DMS153 treated with DMSO at 0.1 percent for 48 hours (cell line): ENCODE measurements at regions not wholly inside any gene's neighbourhood (a gene's known extent, or its start where the extent isn't known, plus 50 kb on each side); places are given as distances from the start of the nearest gene placed in this dataset.
"Not testable (repeated sequence)": the region's sequence is repeated elsewhere in the genome, so short reads cannot be mapped to it uniquely, and the experiment has no call there.

Source experiments
- DNase-seq: peaks from one replicate; lab custom pipeline; 2025; ENCODE audit not compliant: unreplicated experiment; lab: John Stamatoyannopoulos, UW

- no peak for DNase-seq
Measured at GRCh38 chr13:80823472-80823871, 482.5 kb upstream of the SPRY2 start.

- no peak for DNase-seq
Measured at GRCh38 chr13:80821466-80821865, 480.5 kb upstream of the SPRY2 start.

DNA sequence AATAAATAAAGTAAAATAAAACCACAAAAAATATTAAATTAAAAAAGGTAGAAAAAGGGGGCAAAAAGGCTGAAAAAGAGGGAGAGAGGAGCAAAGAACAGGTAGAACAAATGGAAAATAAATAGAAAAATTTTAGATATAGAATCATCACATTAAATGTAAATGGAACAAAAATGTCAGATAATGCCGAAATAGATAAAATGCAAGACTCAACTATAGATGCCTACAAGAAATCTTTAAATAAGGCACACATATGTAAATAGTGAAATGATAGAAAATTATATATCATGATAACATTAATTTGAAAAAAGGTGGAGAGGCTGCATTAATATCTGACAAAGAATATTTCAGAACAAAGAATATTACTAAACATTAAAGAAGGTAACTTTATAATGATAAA is 477.1 kb upstream of the SPRY2 start:
- no peak for DNase-seq

DNA sequence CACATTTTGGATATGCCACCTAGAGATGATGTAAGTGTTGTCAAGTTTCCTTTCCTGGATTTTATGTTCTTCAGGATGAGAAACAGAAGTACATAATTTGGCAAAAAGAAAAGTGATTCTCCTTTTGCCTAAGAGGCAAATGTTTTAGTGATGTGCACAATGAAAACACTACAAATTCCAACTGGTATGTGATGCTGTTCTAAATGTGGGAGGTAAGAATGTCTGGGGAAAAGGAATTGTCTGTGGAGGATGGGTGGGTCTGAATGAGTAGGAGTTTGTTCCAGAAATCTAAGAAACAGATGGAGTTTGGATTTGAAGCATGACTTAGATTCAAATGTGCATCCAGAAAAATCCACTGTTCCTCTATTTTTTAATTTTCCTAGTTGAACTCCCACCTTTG is 473.6 kb upstream of the SPRY2 start:
- no peak for DNase-seq

GRCh38 chr13:80810294-80810693 is 469.4 kb upstream of the SPRY2 start:
- DNase-seq: not testable (repeated sequence)

GRCh38 chr13:80802946-80803345 is 462.0 kb upstream of the SPRY2 start:
- DNase-seq: no peak

GRCh38 chr13:80798576-80799133 is 457.7 kb upstream of the SPRY2 start:
- no peak for DNase-seq

GRCh38 chr13:80787604-80788003 is 446.7 kb upstream of the SPRY2 start:
- DNase-seq: no peak

- DNase-seq: no peak
Measured at GRCh38 chr13:80783926-80784565, 443.1 kb upstream of the SPRY2 start.

GRCh38 chr13:80782441-80782840 is 441.5 kb upstream of the SPRY2 start:
- DNase-seq: no peak

- DNase-seq: no peak
Measured at GRCh38 chr13:80778297-80778696, 437.4 kb upstream of the SPRY2 start.

DNA sequence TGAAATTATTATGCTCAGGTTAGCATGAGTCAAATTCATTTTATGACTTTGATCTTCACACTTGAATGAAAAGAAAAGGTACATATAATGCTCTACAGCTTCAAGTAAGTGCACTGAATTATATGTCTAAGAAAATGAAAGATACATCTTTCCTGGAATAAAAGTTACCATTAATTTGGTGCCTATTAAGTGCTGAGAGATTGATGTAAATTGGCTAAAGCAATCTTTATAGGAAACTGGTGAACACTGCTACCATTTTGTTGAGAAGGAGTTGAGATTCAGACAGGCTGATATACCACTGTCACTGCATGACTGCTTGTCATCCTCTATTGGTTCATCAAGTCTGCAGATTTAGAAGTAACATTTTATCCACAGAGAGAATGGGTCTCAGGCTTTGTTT is 416.8 kb upstream of the SPRY2 start:
- DNase-seq: no peak

DNA sequence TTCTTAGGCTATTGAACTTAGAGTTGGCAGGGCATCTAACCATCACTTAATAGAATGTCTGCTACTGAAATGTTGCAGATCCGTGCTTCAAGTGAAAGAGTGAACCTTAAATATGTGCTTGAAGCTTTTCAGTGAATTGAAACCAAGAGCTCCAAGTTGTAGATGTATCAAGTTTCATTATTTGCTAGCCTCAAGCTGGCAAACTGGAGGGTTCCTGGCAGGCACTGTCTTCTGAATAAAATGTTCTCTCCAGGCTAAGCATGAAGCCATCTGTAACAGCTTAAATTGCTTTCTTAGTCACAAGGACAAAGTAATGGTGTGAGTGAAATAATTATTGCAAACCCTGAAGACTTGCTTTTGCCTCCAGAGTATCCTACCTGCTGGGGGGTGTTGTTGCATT is 415.0 kb upstream of the SPRY2 start:
- no peak for DNase-seq

DNA sequence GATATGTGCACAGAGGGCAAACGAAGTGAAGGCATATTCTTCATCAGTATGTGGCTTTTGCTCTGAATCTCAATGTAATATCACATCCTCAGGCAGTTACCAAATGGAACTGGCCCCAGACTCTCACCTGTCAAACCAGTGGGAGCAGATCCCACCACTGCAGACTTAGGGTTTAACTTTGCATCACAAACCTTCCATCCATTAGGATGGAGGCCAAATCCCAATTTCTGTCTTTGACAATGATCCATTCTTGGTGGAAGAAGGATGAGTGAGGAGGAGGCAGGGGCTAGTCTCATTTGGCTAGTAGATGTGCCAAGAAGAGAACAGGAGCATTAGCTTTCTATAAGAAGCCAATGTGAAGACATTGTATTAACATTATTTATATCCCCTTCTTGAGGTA is 413.5 kb upstream of the SPRY2 start:
- no peak for DNase-seq

DNA sequence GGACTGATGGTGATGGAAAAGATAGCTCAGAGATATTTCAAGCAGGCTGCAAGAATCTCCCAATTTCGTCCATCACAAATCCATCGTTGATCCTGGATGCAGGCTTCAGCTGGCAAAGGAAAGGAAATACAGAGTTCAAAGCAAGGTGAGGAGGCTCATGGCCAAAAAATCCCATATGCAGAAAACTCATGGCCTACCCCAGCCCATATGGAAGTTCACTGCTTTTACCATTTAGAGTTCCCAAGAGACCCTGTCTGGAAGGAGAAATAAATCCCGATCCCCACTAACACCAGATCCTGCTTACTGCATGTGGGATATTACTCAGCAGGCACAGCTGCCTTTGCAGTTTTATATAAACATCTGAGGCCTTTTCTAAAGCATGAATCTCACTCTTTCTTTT is 412.9 kb upstream of the SPRY2 start:
- DNase-seq: no peak

GRCh38 chr13:80751854-80752253 is 410.9 kb upstream of the SPRY2 start:
- no peak for DNase-seq

DNA sequence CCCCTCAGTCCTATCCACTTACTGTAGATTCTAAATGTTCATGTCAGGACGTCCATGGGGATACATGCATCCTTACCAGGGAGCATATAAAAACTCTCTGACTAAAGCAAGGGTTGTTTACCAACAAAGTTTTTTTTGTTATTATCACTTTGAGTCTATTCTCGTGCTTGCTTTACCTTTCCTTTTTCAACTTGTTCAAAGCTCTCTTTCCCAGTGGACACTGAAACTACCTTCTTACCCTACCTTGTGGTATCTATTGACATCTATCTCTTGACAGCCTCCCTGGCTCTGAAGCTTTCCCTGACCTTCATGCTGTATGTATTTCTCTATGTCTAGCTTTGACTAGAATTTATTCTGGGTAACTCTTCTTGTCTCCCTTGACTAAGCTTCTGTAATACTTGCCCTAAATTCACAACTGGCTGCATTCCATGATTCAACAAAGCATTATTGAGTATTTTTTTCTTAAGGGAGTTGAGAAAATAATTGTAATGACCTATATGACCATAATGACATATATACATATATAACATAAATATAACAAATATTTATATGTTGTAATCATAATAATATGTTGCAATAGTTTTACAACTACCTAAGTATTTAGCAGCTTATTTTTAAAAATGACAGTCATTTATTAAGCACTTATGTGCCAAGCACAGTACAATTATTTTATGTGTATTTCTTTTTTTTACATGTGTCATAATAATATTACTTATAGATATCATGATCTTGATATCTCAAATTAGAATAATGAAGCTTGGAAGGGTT is 403.4 kb upstream of the SPRY2 start:
- no peak for DNase-seq

DNA sequence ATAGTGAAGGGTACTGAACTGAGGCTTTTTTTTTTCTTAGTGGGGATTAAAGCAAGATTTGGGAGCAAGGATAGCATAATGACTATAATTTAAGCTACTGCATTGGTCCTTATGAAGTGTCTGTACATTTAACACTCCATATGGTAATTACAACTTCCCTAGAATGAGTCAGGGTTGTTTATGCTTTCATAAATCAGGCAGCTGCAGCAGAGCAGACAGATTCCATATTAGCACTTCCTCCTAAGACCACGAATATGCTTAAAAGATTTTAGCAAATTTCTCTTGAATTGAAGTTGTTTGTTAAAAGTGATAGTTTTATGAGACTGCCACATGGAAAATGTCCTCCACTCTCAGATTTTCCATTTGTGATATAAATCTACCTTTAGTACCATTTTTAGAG is 401.1 kb upstream of the SPRY2 start:
- no peak for DNase-seq

- no peak for DNase-seq
Measured at GRCh38 chr13:80740071-80740470, 399.1 kb upstream of the SPRY2 start.

DNA sequence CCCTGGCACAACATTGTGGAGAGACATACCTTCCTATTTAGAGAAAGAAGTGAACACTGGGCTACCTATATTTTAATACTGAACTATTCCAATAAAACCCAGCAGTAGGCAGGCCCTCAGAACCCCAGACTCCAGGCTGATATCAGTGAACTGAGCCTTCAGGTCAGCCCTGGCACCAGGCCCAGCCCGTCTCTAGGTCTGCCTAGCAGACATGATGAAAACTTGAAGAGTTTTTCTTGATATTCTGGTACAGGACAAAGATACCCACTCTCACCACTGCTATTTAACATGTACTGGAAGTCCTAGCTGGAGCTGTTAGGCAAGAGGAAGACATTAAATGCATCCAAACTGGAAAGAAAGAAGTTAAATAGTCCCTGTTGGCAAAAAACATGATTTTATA is 396.6 kb upstream of the SPRY2 start:
- DNase-seq: no peak

DNA sequence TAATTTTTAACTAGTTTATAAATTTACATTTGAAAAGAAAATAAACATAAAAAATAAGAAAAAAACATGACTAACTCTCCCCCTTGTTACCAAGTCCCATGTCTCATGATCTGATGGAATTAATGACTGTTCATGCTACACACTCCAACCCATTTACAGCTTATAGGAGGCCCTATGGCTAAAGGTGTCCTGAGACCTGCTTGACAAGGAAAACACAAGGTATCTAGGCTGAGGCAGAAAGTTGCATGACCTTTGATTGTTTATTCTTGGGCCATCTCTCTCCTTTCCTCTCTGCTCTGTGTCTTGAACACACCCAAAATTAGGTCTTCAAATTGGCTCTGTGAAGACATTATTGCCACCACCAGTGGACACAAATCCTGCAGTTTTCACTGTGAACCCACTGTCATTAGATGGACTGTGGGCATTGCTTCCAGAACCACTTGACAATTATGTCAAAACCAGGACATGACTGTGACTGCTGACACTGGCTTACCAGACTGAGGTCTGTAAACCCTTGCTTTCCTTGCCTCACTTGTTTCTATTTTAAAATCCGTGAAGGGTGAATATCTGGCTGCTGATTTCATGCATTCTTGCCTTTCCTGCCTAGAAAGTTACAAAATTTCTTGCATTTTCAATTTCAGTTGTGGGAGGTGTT is 386.5 kb upstream of the SPRY2 start:
- no peak for DNase-seq

GRCh38 chr13:80726868-80727267 is 385.9 kb upstream of the SPRY2 start:
- no peak for DNase-seq
